ENCODE measurements at regions not wholly inside any gene's neighbourhood (a gene's known extent, or its start where the extent isn't known, plus 50 kb on each side); places are given as distances from the start of the nearest gene placed in this dataset.

DNA sequence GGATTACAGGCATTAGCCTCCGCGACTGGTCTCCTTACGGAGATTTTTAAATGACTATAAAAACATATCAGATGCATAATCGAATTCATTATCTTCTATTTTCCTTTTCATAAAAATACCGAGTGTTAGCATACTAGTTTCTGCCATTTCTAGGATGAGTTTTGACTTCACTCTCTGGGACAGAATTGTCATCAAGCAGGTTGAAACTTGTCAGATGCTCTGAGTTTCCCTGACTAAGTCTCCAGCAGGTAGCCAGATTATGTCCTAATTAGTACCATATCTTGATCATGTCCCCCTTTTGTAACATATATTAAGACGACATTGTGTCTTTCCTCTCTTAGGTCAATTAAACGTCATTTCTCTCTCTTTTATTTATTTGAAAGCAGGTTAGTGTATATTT lies 103.5 kb upstream of the RASSF8 start:
- TF ChIP-seq, protein P1, sequence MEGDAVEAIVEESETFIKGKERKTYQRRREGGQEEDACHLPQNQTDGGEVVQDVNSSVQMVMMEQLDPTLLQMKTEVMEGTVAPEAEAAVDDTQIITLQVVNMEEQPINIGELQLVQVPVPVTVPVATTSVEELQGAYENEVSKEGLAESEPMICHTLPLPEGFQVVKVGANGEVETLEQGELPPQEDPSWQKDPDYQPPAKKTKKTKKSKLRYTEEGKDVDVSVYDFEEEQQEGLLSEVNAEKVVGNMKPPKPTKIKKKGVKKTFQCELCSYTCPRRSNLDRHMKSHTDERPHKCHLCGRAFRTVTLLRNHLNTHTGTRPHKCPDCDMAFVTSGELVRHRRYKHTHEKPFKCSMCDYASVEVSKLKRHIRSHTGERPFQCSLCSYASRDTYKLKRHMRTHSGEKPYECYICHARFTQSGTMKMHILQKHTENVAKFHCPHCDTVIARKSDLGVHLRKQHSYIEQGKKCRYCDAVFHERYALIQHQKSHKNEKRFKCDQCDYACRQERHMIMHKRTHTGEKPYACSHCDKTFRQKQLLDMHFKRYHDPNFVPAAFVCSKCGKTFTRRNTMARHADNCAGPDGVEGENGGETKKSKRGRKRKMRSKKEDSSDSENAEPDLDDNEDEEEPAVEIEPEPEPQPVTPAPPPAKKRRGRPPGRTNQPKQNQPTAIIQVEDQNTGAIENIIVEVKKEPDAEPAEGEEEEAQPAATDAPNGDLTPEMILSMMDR (conservative IDR thresholded peaks at IDR 0.05; ENCODE audit: low read depth, low read length) = no peak
- TF ChIP-seq EZH2 (IDR thresholded peaks at IDR 0.05; ENCODE audit: low read length, unreplicated experiment) = no peak
